Transverse colon (tissue), 4 donors: ENCODE measurements at regions not wholly inside any gene's neighbourhood (a gene's known extent, or its start where the extent isn't known, plus 50 kb on each side); places are given as distances from the start of the nearest gene placed in this dataset.
A peak's percentile ranks its signal among the peaks of the same experiment; 100 is the strongest.

Experiments
- DNase-seq: peaks from one replicate; pipeline ENCODE4 v3.0.0-alpha.2; 2019
- H3K27ac ChIP-seq, 4 donors: fragments of 200-600 bp; sonication (generic); 2 replicates each; pipeline ENCODE4 v1.5.1; 2016 to 2018; ENCODE audit warnings: inconsistent platforms in 4 of 4
- H3K27me3 ChIP-seq: fragments of 200-600 bp; sonication (generic); 2 replicates; pipeline ENCODE4 v1.5.1; 2017; ENCODE audit warnings: inconsistent platforms
- H3K36me3 ChIP-seq, 4 donors: fragments of 200-600 bp; sonication (generic); 2 replicates each; pipeline ENCODE4 v1.5.1; 2017 to 2019; ENCODE audit warnings: inconsistent platforms in 4 of 4
- H3K4me1 ChIP-seq, 4 donors: fragments of 200-600 bp; sonication (generic); 2 replicates each; pipeline ENCODE4 v1.5.1; 2017 to 2020; ENCODE audit warnings: inconsistent platforms in 4 of 4
- H3K4me3 ChIP-seq, 4 donors: fragments of 200-600 bp; sonication (generic); 1 replicate in 1 of 4; 2 replicates in 3 of 4; pipeline versions ENCODE4 v1.5.1 to v1.6.1; 2017 to 2019; ENCODE audit warnings: inconsistent platforms in 4 of 4
- H3K9me3 ChIP-seq, 2 donors: fragments of 200-600 bp; sonication (generic); 2 replicates each; pipeline ENCODE4 v1.5.1; 2017 to 2019; ENCODE audit warnings: inconsistent platforms in 2 of 2
- CTCF ChIP-seq, 5 experiments: fragments of 200-600 bp in 3 of 5; fragments of 450-650 bp in 2 of 5; sonication (generic) in 3 of 5; IDR thresholded peaks; 1 replicate in 2 of 5; 2 replicates in 3 of 5; pipeline ENCODE4 v1.5.1; 2016 to 2017; ENCODE audit warnings: antibody characterized with exemption in 5 of 5, inconsistent platforms in 3 of 5, mild to moderate bottlenecking in 2 of 5, moderate library complexity in 1 of 5
- EP300 ChIP-seq: sonication (generic); formaldehyde crosslinking; IDR thresholded peaks from one replicate; pipeline ENCODE4 v1.6.1; 2017; ENCODE audit warnings: antibody characterized with exemption, low read depth
- POLR2A ChIP-seq: fragments of 450-650 bp; IDR thresholded peaks from one replicate; pipeline ENCODE4 v1.6.1; 2016; ENCODE audit warnings: antibody characterized with exemption, mild to moderate bottlenecking, moderate library complexity
- POLR2AphosphoS5 ChIP-seq, 3 donors: sonication (generic); formaldehyde crosslinking; IDR thresholded peaks; one replicate each; pipeline ENCODE4 v1.6.1; 2016; ENCODE audit warnings: antibody characterized with exemption in 3 of 3
- WGBS, 2 donors: methylation state at CpG; one replicate each; pipeline ENCODE4 v1.1.5; 2018; ENCODE audit warnings: low coverage in 1 of 2; 5-methylcytosine and 5-hydroxymethylcytosine counted together
- in situ Hi-C, 4 donors: fragments of 200-750 bp; cut with MboI; loops; one replicate each; pipeline versions ENCODE4 v1.15.0 to v1.15.1; 2017; ENCODE audit warnings: low sequenced_read_pairs in 3 of 4, low pct_ligation_motif_present in 1 of 4, low pct_unique_long_range_greater_than_20kb in 1 of 4
- intact Hi-C: fragments of 100-400 bp; cut with DNase I; formaldehyde crosslinking; loops from one replicate; pipeline ENCODE4 v1.15.1; 2023; ENCODE audit warnings: low total_unique reads

GRCh38 chr4:126273746-126274145 lies 959.0 kb downstream of the FAT4 start:
- Histone ChIP-seq H3K27ac (no peak overlapping the region), H3K36me3 (no peaks in the 10 kb centered on the region), H3K27me3 (no peaks in the 10 kb centered on the region), H3K9me3 (no peaks in the 10 kb centered on the region), H3K4me3 (no peak overlapping the region), H3K4me1 (no peaks in the 10 kb centered on the region)
- TF ChIP-seq POLR2AphosphoS5 (IDR thresholded peaks at IDR 0.05) = no peak
- TF ChIP-seq EP300 = no peak
- no peak for TF ChIP-seq CTCF (IDR thresholded peaks at IDR 0.05)
- no peak for TF ChIP-seq POLR2A
- intact Hi-C loops = no loop called here
- WGBS, 2 donors = 64 to 68% methylated on average over 2 of the region's 2 CpGs
- in situ Hi-C loops = no loop called here
- DNase-seq = no peak

GRCh38 chr4:126291886-126292285 lies 977.1 kb downstream of the FAT4 start:
- TF ChIP-seq CTCF (IDR thresholded peaks at IDR 0.05) (no peak), POLR2A (no peak), EP300 (peak; percentile 87), POLR2AphosphoS5 (IDR thresholded peaks at IDR 0.05) (peak in 1 of 3 donors; percentile 50)
- Histone ChIP-seq H3K9me3 (no peaks in the 10 kb centered on the region), H3K4me3 (no peak overlapping the region), H3K36me3 (no peaks in the 10 kb centered on the region), H3K27ac (no peak overlapping the region), H3K4me1 (no peaks in the 10 kb centered on the region), H3K27me3 (no peaks in the 10 kb centered on the region)
- intact Hi-C loops = no loop called here
- DNase-seq = no peak
- in situ Hi-C loops = no loop called here
- 55 to 67% methylated on average over 1 of the region's 1 CpG for WGBS, 2 donors

- no peak for DNase-seq
- Histone ChIP-seq H3K4me1 (no peaks in the 10 kb centered on the region), H3K4me3 (no peak overlapping the region), H3K27ac (no peak overlapping the region), H3K36me3 (no peaks in the 10 kb centered on the region), H3K9me3 (no peaks in the 10 kb centered on the region), H3K27me3 (no peaks in the 10 kb centered on the region)
- in situ Hi-C loops (no loop called here), intact Hi-C loops (no loop called here)
- 88% methylated on average over 1 of the region's 1 CpG; no CpG with 5 or more reads in 1 of the 2 donors for WGBS, 2 donors
- TF ChIP-seq POLR2AphosphoS5 (IDR thresholded peaks at IDR 0.05) (no peak), POLR2A (no peak), CTCF (IDR thresholded peaks at IDR 0.05) (no peak), EP300 (no peak)
Observed at GRCh38 chr4:126298271-126298670, 983.5 kb downstream of the FAT4 start.

- in situ Hi-C loops = no loop called here
- intact Hi-C loops = no loop called here
- 37 to 52% methylated on average over 4 to 5 of the region's 5 CpGs for WGBS, 2 donors
- DNase-seq = no peak
- H3K36me3 ChIP-seq = no peaks in the 10 kb centered on the region
- H3K27ac ChIP-seq = no peak overlapping the region
- H3K4me3 ChIP-seq = no peak overlapping the region
- TF ChIP-seq EP300 = no peak
- TF ChIP-seq CTCF (IDR thresholded peaks at IDR 0.05) = no peak
- no peak for TF ChIP-seq POLR2A
- H3K9me3 ChIP-seq = no peaks in the 10 kb centered on the region
- no peaks in the 10 kb centered on the region for H3K27me3 ChIP-seq
- no peaks in the 10 kb centered on the region for H3K4me1 ChIP-seq
Observed at GRCh38 chr4:126306152-126306869, 991.6 kb downstream of the FAT4 start.
